K562 (cell line): ENCODE measurements at regions not wholly inside any gene's neighbourhood (a gene's known extent, or its start where the extent isn't known, plus 50 kb on each side); places are given as distances from the start of the nearest gene placed in this dataset.

Experiments used
- MTA2 ChIP-seq: fragments of 450-650 bp; IDR thresholded peaks from 2 replicates; pipeline ENCODE4 v1.6.1; 2016; ENCODE audit warnings: low read depth
- NCOR1 ChIP-seq: fragments of 450-650 bp; IDR thresholded peaks from 2 replicates; pipeline ENCODE4 v1.6.1; 2016; ENCODE audit warnings: mild to moderate bottlenecking, moderate library complexity
- THAP12 ChIP-seq: fragments of 250-450 bp; sonication (Bioruptor Pico); IDR thresholded peaks from 2 replicates; pipeline ENCODE4 v1.9.0; 2021; ENCODE audit warnings: mild to moderate bottlenecking, inconsistent platforms
- TSHZ1 ChIP-seq: fragments of 250-450 bp; sonication (Bioruptor Pico); IDR thresholded peaks from 2 replicates; pipeline ENCODE4 v1.4.0; 2020; ENCODE audit warnings: mild to moderate bottlenecking, moderate library complexity
- U2AF1 ChIP-seq: fragments of 200-400 bp; formaldehyde crosslinking; optimal IDR thresholded peaks from 2 replicates; pipeline ENCODE3; 2017; ENCODE audit warnings: mild to moderate bottlenecking, low read depth, low read length, moderate library complexity
- ZBTB2 ChIP-seq: fragments of 450-650 bp; IDR thresholded peaks from 2 replicates; pipeline ENCODE4 v1.6.1; 2016; ENCODE audit warnings: antibody characterized with exemption
- TF ChIP-seq, protein P1 (sequence below): sonication (generic); formaldehyde crosslinking; IDR thresholded peaks from 2 replicates; pipeline ENCODE4 v1.8.0; 2023; ENCODE audit warnings: missing genetic modification reagents, mild to moderate bottlenecking, borderline replicate concordance
- TF ChIP-seq, protein P2 (sequence below): sonication (generic); formaldehyde crosslinking; IDR thresholded peaks from 2 replicates; pipeline ENCODE4 v1.8.0; 2023; ENCODE audit warnings: mild to moderate bottlenecking, missing genetic modification reagents

- TF ChIP-seq, protein P1, sequence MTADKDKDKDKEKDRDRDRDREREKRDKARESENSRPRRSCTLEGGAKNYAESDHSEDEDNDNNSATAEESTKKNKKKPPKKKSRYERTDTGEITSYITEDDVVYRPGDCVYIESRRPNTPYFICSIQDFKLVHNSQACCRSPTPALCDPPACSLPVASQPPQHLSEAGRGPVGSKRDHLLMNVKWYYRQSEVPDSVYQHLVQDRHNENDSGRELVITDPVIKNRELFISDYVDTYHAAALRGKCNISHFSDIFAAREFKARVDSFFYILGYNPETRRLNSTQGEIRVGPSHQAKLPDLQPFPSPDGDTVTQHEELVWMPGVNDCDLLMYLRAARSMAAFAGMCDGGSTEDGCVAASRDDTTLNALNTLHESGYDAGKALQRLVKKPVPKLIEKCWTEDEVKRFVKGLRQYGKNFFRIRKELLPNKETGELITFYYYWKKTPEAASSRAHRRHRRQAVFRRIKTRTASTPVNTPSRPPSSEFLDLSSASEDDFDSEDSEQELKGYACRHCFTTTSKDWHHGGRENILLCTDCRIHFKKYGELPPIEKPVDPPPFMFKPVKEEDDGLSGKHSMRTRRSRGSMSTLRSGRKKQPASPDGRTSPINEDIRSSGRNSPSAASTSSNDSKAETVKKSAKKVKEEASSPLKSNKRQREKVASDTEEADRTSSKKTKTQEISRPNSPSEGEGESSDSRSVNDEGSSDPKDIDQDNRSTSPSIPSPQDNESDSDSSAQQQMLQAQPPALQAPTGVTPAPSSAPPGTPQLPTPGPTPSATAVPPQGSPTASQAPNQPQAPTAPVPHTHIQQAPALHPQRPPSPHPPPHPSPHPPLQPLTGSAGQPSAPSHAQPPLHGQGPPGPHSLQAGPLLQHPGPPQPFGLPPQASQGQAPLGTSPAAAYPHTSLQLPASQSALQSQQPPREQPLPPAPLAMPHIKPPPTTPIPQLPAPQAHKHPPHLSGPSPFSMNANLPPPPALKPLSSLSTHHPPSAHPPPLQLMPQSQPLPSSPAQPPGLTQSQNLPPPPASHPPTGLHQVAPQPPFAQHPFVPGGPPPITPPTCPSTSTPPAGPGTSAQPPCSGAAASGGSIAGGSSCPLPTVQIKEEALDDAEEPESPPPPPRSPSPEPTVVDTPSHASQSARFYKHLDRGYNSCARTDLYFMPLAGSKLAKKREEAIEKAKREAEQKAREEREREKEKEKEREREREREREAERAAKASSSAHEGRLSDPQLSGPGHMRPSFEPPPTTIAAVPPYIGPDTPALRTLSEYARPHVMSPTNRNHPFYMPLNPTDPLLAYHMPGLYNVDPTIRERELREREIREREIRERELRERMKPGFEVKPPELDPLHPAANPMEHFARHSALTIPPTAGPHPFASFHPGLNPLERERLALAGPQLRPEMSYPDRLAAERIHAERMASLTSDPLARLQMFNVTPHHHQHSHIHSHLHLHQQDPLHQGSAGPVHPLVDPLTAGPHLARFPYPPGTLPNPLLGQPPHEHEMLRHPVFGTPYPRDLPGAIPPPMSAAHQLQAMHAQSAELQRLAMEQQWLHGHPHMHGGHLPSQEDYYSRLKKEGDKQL (CRISPR knock-in tag) = no peak
- TF ChIP-seq THAP12 (CRISPR knock-in tag) = no peak
- TF ChIP-seq NCOR1 = peak; percentile 79
- TF ChIP-seq, protein P2, sequence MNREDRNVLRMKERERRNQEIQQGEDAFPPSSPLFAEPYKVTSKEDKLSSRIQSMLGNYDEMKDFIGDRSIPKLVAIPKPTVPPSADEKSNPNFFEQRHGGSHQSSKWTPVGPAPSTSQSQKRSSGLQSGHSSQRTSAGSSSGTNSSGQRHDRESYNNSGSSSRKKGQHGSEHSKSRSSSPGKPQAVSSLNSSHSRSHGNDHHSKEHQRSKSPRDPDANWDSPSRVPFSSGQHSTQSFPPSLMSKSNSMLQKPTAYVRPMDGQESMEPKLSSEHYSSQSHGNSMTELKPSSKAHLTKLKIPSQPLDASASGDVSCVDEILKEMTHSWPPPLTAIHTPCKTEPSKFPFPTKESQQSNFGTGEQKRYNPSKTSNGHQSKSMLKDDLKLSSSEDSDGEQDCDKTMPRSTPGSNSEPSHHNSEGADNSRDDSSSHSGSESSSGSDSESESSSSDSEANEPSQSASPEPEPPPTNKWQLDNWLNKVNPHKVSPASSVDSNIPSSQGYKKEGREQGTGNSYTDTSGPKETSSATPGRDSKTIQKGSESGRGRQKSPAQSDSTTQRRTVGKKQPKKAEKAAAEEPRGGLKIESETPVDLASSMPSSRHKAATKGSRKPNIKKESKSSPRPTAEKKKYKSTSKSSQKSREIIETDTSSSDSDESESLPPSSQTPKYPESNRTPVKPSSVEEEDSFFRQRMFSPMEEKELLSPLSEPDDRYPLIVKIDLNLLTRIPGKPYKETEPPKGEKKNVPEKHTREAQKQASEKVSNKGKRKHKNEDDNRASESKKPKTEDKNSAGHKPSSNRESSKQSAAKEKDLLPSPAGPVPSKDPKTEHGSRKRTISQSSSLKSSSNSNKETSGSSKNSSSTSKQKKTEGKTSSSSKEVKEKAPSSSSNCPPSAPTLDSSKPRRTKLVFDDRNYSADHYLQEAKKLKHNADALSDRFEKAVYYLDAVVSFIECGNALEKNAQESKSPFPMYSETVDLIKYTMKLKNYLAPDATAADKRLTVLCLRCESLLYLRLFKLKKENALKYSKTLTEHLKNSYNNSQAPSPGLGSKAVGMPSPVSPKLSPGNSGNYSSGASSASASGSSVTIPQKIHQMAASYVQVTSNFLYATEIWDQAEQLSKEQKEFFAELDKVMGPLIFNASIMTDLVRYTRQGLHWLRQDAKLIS (CRISPR knock-in tag) = peak; percentile 34; the same call in 1 of the 2 replicates
- no peak for TF ChIP-seq TSHZ1 (CRISPR knock-in tag)
- TF ChIP-seq MTA2 = peak; percentile 77
- TF ChIP-seq ZBTB2 = no peak
- no peak for TF ChIP-seq U2AF1
Measured at GRCh38 chr2:16750175-16750924, 84.7 kb upstream of the CYRIA start (continued).
